OCI-LY3 (cell line): ENCODE measurements at regions not wholly inside any gene's neighbourhood (a gene's known extent, or its start where the extent isn't known, plus 50 kb on each side); places are given as distances from the start of the nearest gene placed in this dataset.

Experiments used
- H2AFZ ChIP-seq: fragments of 200-600, 300-600 bp; shearing (Covaris generic); 2 replicates; pipeline ENCODE4 v1.6.0; 2014; ENCODE audit warnings: antibody characterized with exemption, low read depth, low read length
- H3K27ac ChIP-seq: fragments of 200-600, 300-600 bp; sonication (generic); 2 replicates; pipeline ENCODE4 v1.5.1; 2014; ENCODE audit warnings: mild to moderate bottlenecking, low read length, moderate library complexity, mixed read lengths
- H3K27me3 ChIP-seq: fragments of 200-600, 300-600 bp; sonication (generic); 2 replicates; pipeline ENCODE4 v1.6.1; 2014; ENCODE audit warnings: low read depth, low read length, mixed read lengths
- H3K36me3 ChIP-seq: fragments of 200-600, 300-600 bp; sonication (generic); replicated peaks from 2 replicates; pipeline ENCODE3; 2014; ENCODE audit warnings: low read depth, low read length, mixed read lengths
- H3K4me1 ChIP-seq: fragments of 300-600, 200-600 bp; sonication (generic); 2 replicates; pipeline ENCODE4 v1.6.1; 2014; ENCODE audit warnings: low read length, mixed read lengths
- H3K4me2 ChIP-seq: fragments of 200-600, 300-600 bp; sonication (generic); 2 replicates; pipeline ENCODE4 v1.6.1; 2014; ENCODE audit warnings: low read length, mixed read lengths
- H3K4me3 ChIP-seq: fragments of 300-600, 200-600 bp; sonication (generic); 2 replicates; pipeline ENCODE4 v1.5.1; 2014; ENCODE audit warnings: antibody characterized with exemption, mild to moderate bottlenecking, low read length, moderate library complexity
- H3K79me2 ChIP-seq: fragments of 300-600, 200-600 bp; shearing (Covaris generic); 2 replicates; pipeline ENCODE4 v1.6.1; 2014; ENCODE audit warnings: mild to moderate bottlenecking, low read length, mixed read lengths
- H3K9ac ChIP-seq: fragments of 300-600, 200-600 bp; shearing (Covaris generic); 2 replicates; pipeline ENCODE4 v1.6.0; 2014; ENCODE audit warnings: mild to moderate bottlenecking, low read length, moderate library complexity
- H3K9me3 ChIP-seq: fragments of 200-600, 300-600 bp; shearing (Covaris generic); 2 replicates; pipeline ENCODE4 v1.6.1; 2014; ENCODE audit warnings: low read length, mixed read lengths; ENCODE audit not compliant: insufficient read depth
- H4K20me1 ChIP-seq: fragments of 200-600, 300-600 bp; sonication (generic); 2 replicates; pipeline ENCODE4 v1.6.1; 2016; ENCODE audit warnings: low read length, mixed read lengths; ENCODE audit not compliant: insufficient read depth
- CTCF ChIP-seq: fragments of 200-600, 300-600 bp; sonication (generic); IDR thresholded peaks from 2 replicates; pipeline ENCODE4 v1.5.1; 2014; ENCODE audit warnings: antibody characterized with exemption, low read length, low read depth
- EZH2phosphoT487 ChIP-seq: fragments of 200-600 bp; shearing (Covaris generic); IDR thresholded peaks from 2 replicates; pipeline ENCODE4 v1.6.1; 2018; ENCODE audit warnings: antibody characterized with exemption, mixed run types, low read depth

DNA sequence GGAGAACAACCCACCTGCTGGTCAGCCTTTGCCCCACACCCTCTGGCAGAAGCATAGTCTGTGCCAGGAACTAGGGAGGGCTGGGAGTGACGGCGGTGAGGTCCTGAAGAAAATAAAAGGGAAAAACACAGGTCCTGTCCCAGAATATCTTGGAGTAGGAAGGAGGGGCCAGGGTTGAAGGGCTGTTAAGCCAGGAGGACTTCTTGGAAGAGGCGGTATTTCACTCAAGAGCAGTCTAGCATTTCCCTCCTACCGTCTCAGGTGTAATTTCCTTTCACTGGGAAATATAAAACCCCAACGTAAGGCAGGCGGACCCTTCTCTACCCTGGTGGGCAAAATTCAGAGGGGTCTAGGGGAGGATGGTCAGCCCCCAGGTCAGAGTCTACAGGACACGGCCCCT is 72.7 kb upstream of the TTC34 start:
- Histone ChIP-seq H4K20me1 (no peaks in the 10 kb centered on the region), H3K4me1 (no peaks in the 10 kb centered on the region), H3K27me3 (no peaks in the 10 kb centered on the region), H3K4me3 (no peak overlapping the region), H3K4me2 (no peak overlapping the region), H3K9me3 (0 out of 2 replicates have a peak, but pooled peaks cover 4% of the 10 kb centered on the region), H3K27ac (no peak overlapping the region), H3K36me3 (no peaks in the 10 kb centered on the region), H3K79me2 (no peaks in the 10 kb centered on the region), H3K9ac (no peak overlapping the region), H2AFZ (no peak overlapping the region)
- TF ChIP-seq CTCF (no peak), EZH2phosphoT487 (no peak)

DNA sequence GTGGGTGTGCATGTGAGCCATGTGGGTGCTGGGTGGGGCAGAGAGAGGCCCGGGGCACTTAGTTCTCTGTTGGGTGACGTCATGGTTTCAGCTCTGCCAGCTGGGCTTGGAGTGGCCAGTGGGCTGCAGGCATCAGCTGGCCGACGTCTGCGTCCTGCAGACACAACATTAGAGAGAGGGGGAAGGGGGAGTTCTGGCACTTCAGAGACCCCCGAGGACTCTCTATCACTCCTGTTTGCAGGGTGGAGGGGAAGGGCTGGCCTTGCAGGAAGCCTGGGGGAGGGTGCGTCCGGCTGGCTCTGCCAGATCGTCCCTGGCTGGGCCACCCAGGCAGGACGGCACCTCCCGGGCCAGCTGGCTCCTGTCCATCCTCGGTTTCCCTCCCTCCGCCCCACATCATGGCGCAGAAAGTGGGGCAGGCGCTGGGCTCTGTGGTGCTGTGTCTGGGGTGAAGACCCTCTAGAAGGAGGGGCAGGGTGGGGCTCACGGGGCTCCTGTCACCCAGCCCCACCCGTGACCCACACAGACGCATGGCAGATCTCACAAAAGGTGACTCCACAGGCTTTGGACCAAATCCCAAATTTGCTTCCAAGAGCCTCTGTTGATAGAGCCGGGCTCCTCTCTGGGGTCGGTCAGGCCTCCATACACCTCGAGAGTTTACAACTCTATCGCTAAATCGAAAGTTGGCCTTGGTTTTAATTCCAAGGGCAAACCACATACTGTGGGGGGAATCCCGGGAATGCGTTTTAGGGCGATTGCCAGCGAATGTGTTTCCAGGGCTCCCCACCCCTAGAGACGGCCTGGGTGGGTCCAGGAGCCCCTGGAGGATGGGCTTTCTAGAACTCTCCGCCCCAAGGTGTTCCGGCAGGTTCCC is 73.4 kb upstream of the TTC34 start:
- H3K36me3 ChIP-seq, result no peaks in the 10 kb centered on the region
- H3K4me3 ChIP-seq, result no peak overlapping the region
- H3K4me2 ChIP-seq, result no peak overlapping the region
- H3K4me1 ChIP-seq, result no peaks in the 10 kb centered on the region
- no peak overlapping the region for H2AFZ ChIP-seq
- H3K27me3 ChIP-seq, result no peaks in the 10 kb centered on the region
- no peaks in the 10 kb centered on the region for H3K79me2 ChIP-seq
- no peak for TF ChIP-seq CTCF
- no peak for TF ChIP-seq EZH2phosphoT487
- 0 out of 2 replicates have a peak, but pooled peaks cover 4% of the 10 kb centered on the region for H3K9me3 ChIP-seq
- H4K20me1 ChIP-seq, result no peaks in the 10 kb centered on the region
- H3K9ac ChIP-seq, result no peak overlapping the region
- H3K27ac ChIP-seq, result no peak overlapping the region

DNA sequence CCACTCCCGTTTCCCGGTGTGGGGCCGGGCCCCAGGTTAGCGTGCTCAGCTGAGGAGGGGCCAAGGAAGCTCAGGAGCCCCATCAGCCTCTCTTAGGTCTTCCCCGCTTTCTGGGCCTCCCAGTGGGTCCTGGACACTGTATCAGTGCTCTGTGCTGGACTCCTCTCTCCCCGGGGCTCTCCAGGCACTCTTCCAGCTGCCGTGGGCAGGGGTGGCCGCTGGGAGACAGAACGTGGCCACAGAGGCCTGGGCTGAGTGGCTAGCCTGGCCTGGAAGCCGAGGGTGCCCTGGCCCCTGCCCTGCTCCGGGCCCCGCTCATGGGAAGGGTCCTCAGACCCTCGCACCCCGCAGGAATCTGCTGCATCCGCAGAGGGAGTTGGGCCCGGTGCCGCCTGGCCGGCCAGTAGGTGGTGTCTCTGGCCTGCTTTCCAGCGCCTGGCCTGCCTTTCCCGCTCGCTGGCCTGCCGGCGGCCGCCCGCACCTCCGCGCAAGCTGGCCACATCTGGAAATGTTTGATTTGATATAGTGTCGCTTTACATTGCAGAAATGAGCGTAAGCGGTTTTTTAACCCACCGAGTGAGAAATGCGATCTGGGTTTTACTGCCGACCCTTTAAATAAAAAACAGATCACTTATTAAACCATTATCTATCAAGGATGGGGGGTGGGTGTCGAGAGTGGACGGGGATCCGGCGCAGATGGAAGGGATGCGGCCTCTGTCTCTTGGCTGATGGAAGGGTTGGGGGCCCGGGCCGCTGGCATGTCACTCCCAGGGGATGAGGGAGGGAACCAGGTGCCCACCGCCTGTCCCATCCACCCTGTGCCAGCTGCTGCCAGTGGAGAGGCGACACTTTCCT is 74.4 kb upstream of the TTC34 start:
- no peaks in the 10 kb centered on the region for H3K4me1 ChIP-seq
- no peaks in the 10 kb centered on the region for H3K36me3 ChIP-seq
- H3K4me2 ChIP-seq, result no peak overlapping the region
- no peak overlapping the region for H2AFZ ChIP-seq
- TF ChIP-seq EZH2phosphoT487 (no peak), CTCF (no peak)
- H3K79me2 ChIP-seq, result no peaks in the 10 kb centered on the region
- no peaks in the 10 kb centered on the region for H3K27me3 ChIP-seq
- H3K4me3 ChIP-seq, result no peak overlapping the region
- H3K9me3 ChIP-seq, result 0 out of 2 replicates have a peak, but pooled peaks cover 4% of the 10 kb centered on the region
- H4K20me1 ChIP-seq, result no peaks in the 10 kb centered on the region
- H3K9ac ChIP-seq, result no peak overlapping the region
- H3K27ac ChIP-seq, result no peak overlapping the region

DNA sequence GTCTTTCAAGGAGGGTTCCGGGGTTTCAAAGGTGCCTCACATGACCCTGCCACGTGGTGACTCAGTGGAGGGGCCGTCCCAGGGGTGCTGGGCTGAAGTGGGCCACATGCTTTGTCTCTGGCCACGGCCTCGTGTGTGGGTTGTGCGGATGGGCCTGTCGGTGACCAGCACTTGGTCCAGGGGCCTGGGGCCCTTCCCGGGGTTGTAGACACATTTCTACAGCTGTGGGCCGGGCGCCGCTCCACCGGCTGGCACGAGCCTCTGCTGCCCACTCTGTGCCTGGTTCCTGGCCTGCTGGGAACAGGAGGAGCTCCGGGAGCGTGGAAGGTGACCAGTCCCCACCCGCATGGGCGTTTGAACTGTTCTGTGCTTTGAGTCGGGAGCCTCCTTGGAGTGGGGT is 75.4 kb upstream of the TTC34 start:
- no peaks in the 10 kb centered on the region for H3K79me2 ChIP-seq
- no peak overlapping the region for H2AFZ ChIP-seq
- H3K9ac ChIP-seq, result no peak overlapping the region
- H3K27me3 ChIP-seq, result no peaks in the 10 kb centered on the region
- no peaks in the 10 kb centered on the region for H3K4me1 ChIP-seq
- no peak for TF ChIP-seq CTCF
- TF ChIP-seq EZH2phosphoT487, result no peak
- no peaks in the 10 kb centered on the region for H3K9me3 ChIP-seq
- H3K27ac ChIP-seq, result no peak overlapping the region
- no peaks in the 10 kb centered on the region for H4K20me1 ChIP-seq
- no peaks in the 10 kb centered on the region for H3K36me3 ChIP-seq
- no peak overlapping the region for H3K4me3 ChIP-seq
- no peak overlapping the region for H3K4me2 ChIP-seq
